ENCODE measurements at regions not wholly inside any gene's neighbourhood (a gene's known extent, or its start where the extent isn't known, plus 50 kb on each side); places are given as distances from the start of the nearest gene placed in this dataset.

GRCh38 chr7:31398815-31399214 lies 58.3 kb upstream of the NEUROD6 start:
- Mint-ChIP-seq H3K36me3 (no peaks in the 10 kb centered on the region), H3K27ac (no peak overlapping the region), H3K9me3 (peaks cover 6% of the 10 kb centered on the region), H3K4me3 (no peak overlapping the region), H3K4me1 (no peaks in the 10 kb centered on the region)
- ATAC-seq (no peak), DNase-seq (ENCODE audit: low spot score in 2 of 2) (no peak)

- H3K36me3 Mint-ChIP-seq: no peaks in the 10 kb centered on the region
- no peak overlapping the region for H3K4me3 Mint-ChIP-seq
- DNase-seq (ENCODE audit: low spot score in 2 of 2): no peak
- H3K27ac Mint-ChIP-seq: no peak overlapping the region
- H3K4me1 Mint-ChIP-seq: no peaks in the 10 kb centered on the region
- no peak for ATAC-seq
- H3K9me3 Mint-ChIP-seq: no peaks in the 10 kb centered on the region
These were observed 66.7 kb upstream of the NEUROD6 start for GRCh38 chr7:31407178-31407676.

GRCh38 chr7:31408140-31408729 lies 67.7 kb upstream of the NEUROD6 start:
- Mint-ChIP-seq H3K36me3 (no peaks in the 10 kb centered on the region), H3K4me3 (no peak overlapping the region), H3K9me3 (no peaks in the 10 kb centered on the region), H3K4me1 (no peaks in the 10 kb centered on the region), H3K27ac (no peak overlapping the region)
- ATAC-seq (no peak), DNase-seq (ENCODE audit: low spot score in 2 of 2) (no peak)

GRCh38 chr7:31410265-31410664 lies 69.7 kb upstream of the NEUROD6 start:
- no peaks in the 10 kb centered on the region for H3K36me3 Mint-ChIP-seq

GRCh38 chr7:31411416-31411815 lies 70.9 kb upstream of the NEUROD6 start:
- ATAC-seq: no peak

More at GRCh38 chr7:31410265-31410664, 69.7 kb upstream of the NEUROD6 start:
- Mint-ChIP-seq H3K4me3 (no peak overlapping the region), H3K9me3 (no peaks in the 10 kb centered on the region), H3K4me1 (no peaks in the 10 kb centered on the region), H3K27ac (no peak overlapping the region)
- ATAC-seq: no peak
- no peak for DNase-seq (ENCODE audit: low spot score in 2 of 2)

GRCh38 chr7:31413766-31414165 lies 73.2 kb upstream of the NEUROD6 start:
- no peaks in the 10 kb centered on the region for H3K36me3 Mint-ChIP-seq
- no peaks in the 10 kb centered on the region for H3K4me1 Mint-ChIP-seq
- no peak overlapping the region for H3K27ac Mint-ChIP-seq
- ATAC-seq: no peak
- no peak overlapping the region for H3K4me3 Mint-ChIP-seq
- DNase-seq (ENCODE audit: low spot score in 2 of 2): no peak
- no peaks in the 10 kb centered on the region for H3K9me3 Mint-ChIP-seq

More at GRCh38 chr7:31411416-31411815, 70.9 kb upstream of the NEUROD6 start:
- Mint-ChIP-seq H3K27ac (no peak overlapping the region), H3K9me3 (no peaks in the 10 kb centered on the region), H3K36me3 (no peaks in the 10 kb centered on the region), H3K4me3 (no peak overlapping the region), H3K4me1 (no peaks in the 10 kb centered on the region)
- DNase-seq (ENCODE audit: low spot score in 2 of 2): no peak

- Mint-ChIP-seq H3K4me1 (no peaks in the 10 kb centered on the region), H3K4me3 (no peak overlapping the region), H3K36me3 (no peaks in the 10 kb centered on the region), H3K9me3 (no peaks in the 10 kb centered on the region), H3K27ac (no peak overlapping the region)
- DNase-seq (ENCODE audit: low spot score in 2 of 2): no peak
- ATAC-seq: no peak
These were observed 75.9 kb upstream of the NEUROD6 start for GRCh38 chr7:31416381-31416870.

- Mint-ChIP-seq H3K4me3 (no peak overlapping the region), H3K9me3 (no peaks in the 10 kb centered on the region), H3K36me3 (no peaks in the 10 kb centered on the region), H3K27ac (no peak overlapping the region), H3K4me1 (no peaks in the 10 kb centered on the region)
- no peak for ATAC-seq
- no peak for DNase-seq (ENCODE audit: low spot score in 2 of 2)
These were observed 78.4 kb upstream of the NEUROD6 start for GRCh38 chr7:31418928-31419327.

- H3K27ac Mint-ChIP-seq: no peak overlapping the region
- no peak for DNase-seq (ENCODE audit: low spot score in 2 of 2)
- H3K36me3 Mint-ChIP-seq: no peaks in the 10 kb centered on the region
- no peaks in the 10 kb centered on the region for H3K4me1 Mint-ChIP-seq
- ATAC-seq: no peak
- no peak overlapping the region for H3K4me3 Mint-ChIP-seq
- no peaks in the 10 kb centered on the region for H3K9me3 Mint-ChIP-seq
These were observed 79.1 kb upstream of the NEUROD6 start for GRCh38 chr7:31419505-31420055.

GRCh38 chr7:31420948-31421347 lies 80.4 kb upstream of the NEUROD6 start:
- H3K4me3 Mint-ChIP-seq: no peak overlapping the region
- no peak for DNase-seq (ENCODE audit: low spot score in 2 of 2)
- no peak overlapping the region for H3K27ac Mint-ChIP-seq
- no peaks in the 10 kb centered on the region for H3K36me3 Mint-ChIP-seq
- H3K9me3 Mint-ChIP-seq: no peaks in the 10 kb centered on the region
- H3K4me1 Mint-ChIP-seq: no peaks in the 10 kb centered on the region
- ATAC-seq: peak; percentile 34

- no peaks in the 10 kb centered on the region for H3K4me1 Mint-ChIP-seq
- no peak for ATAC-seq
- H3K9me3 Mint-ChIP-seq: no peaks in the 10 kb centered on the region
- H3K36me3 Mint-ChIP-seq: no peaks in the 10 kb centered on the region
- DNase-seq (ENCODE audit: low spot score in 2 of 2): no peak
- no peak overlapping the region for H3K27ac Mint-ChIP-seq
- no peak overlapping the region for H3K4me3 Mint-ChIP-seq
These were observed 81.1 kb upstream of the NEUROD6 start for GRCh38 chr7:31421607-31422006.

GRCh38 chr7:31423994-31424393 lies 83.5 kb upstream of the NEUROD6 start:
- Mint-ChIP-seq H3K4me1 (no peaks in the 10 kb centered on the region), H3K27ac (no peak overlapping the region), H3K9me3 (no peaks in the 10 kb centered on the region), H3K36me3 (no peaks in the 10 kb centered on the region), H3K4me3 (no peak overlapping the region)
- ATAC-seq (no peak), DNase-seq (ENCODE audit: low spot score in 2 of 2) (no peak)

- no peak overlapping the region for H3K4me3 Mint-ChIP-seq
- H3K9me3 Mint-ChIP-seq: peaks cover 13% of the 10 kb centered on the region
- no peaks in the 10 kb centered on the region for H3K4me1 Mint-ChIP-seq
- H3K27ac Mint-ChIP-seq: no peak overlapping the region
- ATAC-seq: no peak
- no peak for DNase-seq (ENCODE audit: low spot score in 2 of 2)
- no peaks in the 10 kb centered on the region for H3K36me3 Mint-ChIP-seq
These were observed 81.7 kb upstream of the ITPRID1 start for GRCh38 chr7:31432176-31432575.

- no peak for DNase-seq (ENCODE audit: low spot score in 2 of 2)
- no peak for ATAC-seq
- H3K4me3 Mint-ChIP-seq: no peak overlapping the region
- H3K27ac Mint-ChIP-seq: no peak overlapping the region
- H3K36me3 Mint-ChIP-seq: no peaks in the 10 kb centered on the region
- H3K4me1 Mint-ChIP-seq: no peaks in the 10 kb centered on the region
- H3K9me3 Mint-ChIP-seq: peaks cover 14% of the 10 kb centered on the region
These were observed 81.0 kb upstream of the ITPRID1 start for GRCh38 chr7:31432836-31433340.

GRCh38 chr7:31437250-31437865 lies 76.5 kb upstream of the ITPRID1 start:
- no peaks in the 10 kb centered on the region for H3K4me1 Mint-ChIP-seq
- H3K4me3 Mint-ChIP-seq: no peak overlapping the region
- no peaks in the 10 kb centered on the region for H3K36me3 Mint-ChIP-seq
- no peak for DNase-seq (ENCODE audit: low spot score in 2 of 2)
- ATAC-seq: no peak
- peaks cover 19% of the 10 kb centered on the region for H3K9me3 Mint-ChIP-seq
- no peak overlapping the region for H3K27ac Mint-ChIP-seq

GRCh38 chr7:31439165-31439564 lies 74.7 kb upstream of the ITPRID1 start:
- ATAC-seq: no peak
- peaks cover 17% of the 10 kb centered on the region for H3K9me3 Mint-ChIP-seq
- H3K36me3 Mint-ChIP-seq: no peaks in the 10 kb centered on the region
- DNase-seq (ENCODE audit: low spot score in 2 of 2): no peak
- no peak overlapping the region for H3K27ac Mint-ChIP-seq
- H3K4me1 Mint-ChIP-seq: no peaks in the 10 kb centered on the region
- no peak overlapping the region for H3K4me3 Mint-ChIP-seq

Measured in stimulated activated effector memory CD8-positive, alpha-beta T cell treated with anti-CD3 and anti-CD28 coated beads, Interleukin-12 subunit alpha, Interleukin-12 subunit beta, amount 100 ng/mL, for 72 hours (primary cell).